SKM-1 (cell line): ENCODE measurements at regions not wholly inside any gene's neighbourhood (a gene's known extent, or its start where the extent isn't known, plus 50 kb on each side); places are given as distances from the start of the nearest gene placed in this dataset.
A peak's percentile ranks its signal among the peaks of the same experiment; 100 is the strongest.
"Not testable (repeated sequence)": the region's sequence is repeated elsewhere in the genome, so short reads cannot be mapped to it uniquely, and the experiment has no call there.

ENCODE experiments used
- DNase-seq: peaks from one replicate; lab custom pipeline; 2025; ENCODE audit not compliant: unreplicated experiment; lab: John Stamatoyannopoulos, UW

DNA sequence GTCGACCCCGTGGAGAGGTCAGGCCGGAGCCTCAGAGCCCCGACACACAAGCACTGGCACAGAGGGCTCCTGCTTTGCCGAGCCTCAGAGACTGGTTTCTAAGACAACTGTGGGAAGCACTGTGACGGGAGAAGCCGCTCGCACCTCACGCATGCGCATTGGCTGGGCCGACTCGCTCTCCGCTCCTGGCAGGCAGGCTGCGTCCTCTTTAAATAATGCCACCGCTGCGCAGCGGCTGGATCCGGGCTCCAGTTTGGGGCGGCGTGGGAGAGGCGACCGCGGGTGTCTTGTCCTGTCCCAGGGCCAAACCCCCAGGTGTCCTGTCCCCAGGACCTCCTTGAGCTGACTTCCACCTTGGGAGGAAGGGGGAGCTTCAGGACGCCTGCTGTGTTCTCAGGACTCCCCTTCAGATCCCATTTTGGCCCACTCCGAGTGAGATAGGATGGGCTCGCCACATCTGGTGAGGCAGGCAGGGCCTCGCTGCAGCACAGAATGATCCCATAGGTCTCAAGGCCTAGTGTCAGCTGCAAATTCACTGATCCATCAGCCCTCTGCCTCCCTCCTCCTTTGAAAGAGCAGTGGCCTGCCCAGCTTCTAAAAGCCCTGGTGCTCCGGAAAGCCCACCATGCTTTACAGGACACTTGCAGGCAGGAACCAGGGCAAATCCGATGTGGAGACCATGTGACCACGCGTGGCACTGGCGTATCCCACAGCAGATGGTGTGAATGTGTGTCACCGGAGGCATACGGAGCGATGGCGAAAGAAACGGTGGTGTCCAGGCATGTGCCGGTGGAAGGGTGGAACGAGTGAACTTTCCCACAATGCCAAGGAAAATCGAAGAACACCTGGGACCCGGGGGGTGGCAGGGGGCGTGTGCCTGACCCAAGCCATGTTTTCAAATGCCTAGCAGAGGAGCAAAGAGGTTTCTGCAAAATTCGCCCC is 169.3 kb upstream of the ZNF337 start:
- no peak for DNase-seq

DNA sequence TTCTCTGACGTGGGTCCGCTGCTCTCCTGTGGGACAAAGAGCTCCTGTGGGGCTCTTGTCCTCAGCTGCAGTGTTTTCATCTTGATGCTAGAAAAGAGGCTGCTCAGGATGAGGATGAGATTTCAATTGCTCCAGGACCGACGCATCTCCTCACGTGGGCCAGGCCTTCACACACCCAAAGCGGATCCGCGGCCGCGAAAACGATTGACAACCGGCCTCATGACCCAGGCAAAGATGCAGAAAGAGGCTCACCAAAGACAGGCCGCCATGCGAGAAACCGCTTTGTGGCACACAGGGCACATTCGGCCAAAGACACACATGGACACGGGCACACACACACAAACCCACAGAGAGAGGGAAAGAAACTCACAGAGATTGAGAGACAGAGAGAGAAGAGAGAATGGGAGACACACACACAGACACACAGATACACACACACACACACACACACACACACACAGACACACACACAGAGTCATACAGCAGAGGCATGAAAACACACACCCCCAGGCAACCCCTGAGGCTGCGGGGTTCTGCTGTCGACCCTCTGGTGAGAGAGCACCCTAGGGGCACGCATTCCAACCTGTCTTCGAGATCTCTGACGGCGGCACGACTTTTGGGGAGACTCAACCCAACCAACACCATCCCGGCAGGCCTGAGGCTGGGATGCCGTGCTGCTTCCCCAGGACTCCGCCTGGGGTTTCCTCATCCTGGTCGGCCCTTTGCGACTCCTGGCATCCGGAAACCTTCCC is 168.5 kb upstream of the ZNF337 start:
- not testable (repeated sequence) for DNase-seq

DNA sequence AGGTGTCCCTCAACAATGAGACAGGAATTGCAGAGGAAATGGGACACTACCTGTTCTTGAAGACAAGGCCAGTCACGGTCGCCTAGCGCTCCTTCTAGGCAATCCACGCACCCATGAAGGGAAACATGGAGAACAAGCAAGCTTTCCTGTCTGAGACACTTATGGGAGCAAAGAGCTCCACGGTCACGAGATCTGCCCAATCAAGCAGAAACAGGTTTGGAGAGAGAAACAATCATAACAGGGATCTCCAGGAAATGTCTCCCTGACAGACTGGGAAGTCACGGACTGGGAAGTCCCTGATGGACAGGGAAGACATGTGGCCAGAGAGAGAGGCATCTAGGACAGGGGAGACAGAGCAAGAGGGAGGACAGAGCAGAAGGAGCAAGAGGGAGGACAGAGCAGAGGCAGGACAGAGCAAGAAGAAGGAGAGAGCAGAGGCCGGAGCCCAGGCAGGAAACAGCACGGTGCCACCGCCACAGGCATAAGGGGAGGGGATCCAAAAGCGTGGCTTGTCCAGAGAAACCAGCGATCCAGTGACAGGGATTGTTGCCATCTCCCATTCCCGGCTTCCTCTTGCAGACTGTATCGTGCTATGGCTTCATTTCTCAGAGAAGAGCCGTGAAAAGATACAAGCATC is 167.8 kb upstream of the ZNF337 start:
- no peak for DNase-seq

DNA sequence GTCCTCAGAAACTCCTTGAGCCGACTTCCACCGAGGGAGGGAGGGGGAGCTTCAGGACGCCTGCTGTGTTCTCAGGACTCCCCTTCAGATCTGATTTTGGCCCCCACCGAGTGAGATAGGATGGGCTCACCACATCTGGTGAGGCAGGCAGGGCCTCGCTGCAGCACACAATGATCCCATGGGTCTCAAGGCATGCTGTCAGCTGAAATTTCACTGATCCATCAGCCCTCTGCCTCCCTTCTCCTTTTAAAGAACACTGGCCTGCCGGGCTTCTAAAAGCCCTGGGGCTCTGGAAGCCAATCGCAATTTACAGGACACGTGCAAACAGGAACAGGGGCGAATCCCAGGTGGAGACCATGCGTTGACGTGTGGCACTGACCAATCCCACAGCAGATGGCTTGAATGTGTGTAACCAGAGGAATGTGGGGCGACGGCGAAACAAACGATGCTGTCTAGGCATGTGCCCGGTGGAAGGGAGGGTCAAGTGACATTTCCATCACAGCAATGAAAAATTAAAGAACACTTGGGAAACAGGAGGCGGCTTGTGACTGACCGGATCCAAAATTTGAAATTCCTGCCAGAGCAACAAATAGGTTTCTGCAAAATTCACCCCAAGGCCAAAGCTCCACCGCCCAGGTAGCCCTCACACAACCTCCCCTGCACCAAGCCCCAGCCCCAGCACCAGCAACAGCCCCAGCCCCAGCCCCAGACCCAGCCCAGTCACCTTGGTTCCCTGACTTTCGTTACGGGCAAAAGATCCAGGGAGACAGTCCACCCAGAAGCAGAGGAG is 167.1 kb upstream of the ZNF337 start:
- no peak for DNase-seq

DNA sequence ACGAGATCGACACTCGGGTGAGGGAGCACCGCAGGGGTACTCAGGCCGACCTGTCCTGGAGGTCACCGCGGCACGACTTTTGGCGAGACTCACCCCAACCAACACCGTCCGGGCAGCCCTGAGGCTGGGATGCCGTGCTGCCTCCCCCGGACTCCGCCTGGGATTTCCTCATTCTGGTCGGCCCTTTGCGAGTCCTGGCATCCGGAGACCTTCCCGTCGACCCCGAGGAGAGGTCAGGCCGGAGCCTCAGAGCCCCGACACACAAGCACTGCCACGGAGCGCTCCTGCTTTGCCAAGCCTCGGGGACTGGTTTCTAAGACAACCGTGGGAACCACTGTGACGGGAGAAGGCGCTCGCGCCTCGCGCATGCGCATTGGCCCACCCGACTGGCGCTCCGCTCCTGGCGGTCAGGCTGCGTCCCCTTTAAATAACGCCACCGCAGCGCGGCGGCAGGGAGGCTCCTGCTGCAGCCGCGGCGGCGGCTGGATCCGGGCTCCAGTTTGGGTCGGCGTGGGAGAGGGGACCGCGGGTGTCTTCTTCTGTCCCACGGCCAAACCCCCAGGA is 166.4 kb upstream of the ZNF337 start:
- DNase-seq: peak; percentile 10

DNA sequence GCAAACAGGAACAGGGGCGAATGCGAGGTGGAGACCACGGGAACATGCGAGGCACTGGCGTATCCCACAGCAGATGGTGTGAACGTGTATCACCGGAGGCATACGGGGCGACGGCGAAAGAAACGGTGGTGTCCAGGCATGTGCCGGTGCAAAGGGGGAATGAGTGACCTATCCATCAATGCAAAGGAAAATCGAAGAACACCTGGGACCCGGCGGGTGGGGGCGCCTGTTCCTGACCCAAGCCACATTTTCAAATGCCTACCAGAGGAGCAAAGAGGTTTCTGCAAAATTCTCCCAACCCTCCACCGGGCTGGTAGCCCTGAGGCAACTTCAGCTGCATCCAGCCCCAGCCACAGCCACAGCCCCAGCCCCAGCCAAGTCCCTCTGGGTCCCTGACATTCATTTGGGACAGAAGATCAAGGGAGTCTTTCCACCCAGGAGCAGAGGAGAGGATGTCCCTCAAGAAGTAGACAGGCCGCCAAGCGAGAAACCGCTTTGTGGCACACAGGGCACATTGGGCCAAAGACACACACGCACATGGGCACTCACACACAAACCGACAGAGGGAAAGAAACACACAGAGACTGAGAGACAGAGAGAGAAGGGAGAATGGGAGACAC is 164.0 kb upstream of the ZNF337 start:
- DNase-seq: no peak

DNA sequence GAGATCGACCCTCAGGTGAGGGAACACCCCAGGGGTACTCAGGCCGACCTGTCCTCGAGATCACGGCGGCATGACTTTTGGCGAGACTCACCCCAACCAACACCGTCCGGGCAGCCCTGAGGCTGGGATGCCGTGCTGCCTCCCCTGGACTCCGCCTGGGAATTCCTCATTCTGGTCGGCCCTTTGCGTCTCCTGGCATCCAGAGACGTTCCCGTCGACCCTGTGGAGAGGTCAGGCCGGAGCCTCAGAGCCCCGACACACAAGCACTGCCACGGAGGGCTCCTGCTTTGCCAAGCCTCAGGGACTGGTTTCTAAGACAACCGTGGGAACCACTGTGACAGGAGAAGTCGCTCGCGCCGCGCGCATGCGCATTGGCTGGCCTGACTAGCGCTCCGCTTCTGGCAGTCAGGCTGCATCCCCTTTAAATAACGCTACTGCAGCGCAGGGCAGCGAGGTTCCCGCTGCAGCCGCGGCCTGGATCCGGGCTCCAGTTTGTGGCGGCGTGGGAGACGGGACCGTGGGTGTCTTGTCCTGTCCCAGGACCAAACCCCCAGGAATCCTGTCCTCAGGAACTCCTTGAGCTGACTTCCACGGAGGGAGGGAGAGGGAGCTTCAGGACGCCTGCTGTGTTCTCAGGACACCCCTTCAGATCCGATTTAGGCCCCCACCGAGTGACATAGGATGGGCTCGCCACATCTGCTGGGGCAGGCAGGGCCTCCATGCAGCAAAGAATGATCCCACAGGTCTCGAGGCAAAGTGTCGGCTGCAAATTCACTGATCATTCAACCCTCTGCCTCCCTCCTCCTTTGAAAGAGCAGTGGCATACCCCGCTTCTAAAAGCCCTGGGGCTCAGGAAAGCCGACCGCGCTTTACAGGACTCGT is 163.2 kb upstream of the ZNF337 start:
- DNase-seq: no peak

DNA sequence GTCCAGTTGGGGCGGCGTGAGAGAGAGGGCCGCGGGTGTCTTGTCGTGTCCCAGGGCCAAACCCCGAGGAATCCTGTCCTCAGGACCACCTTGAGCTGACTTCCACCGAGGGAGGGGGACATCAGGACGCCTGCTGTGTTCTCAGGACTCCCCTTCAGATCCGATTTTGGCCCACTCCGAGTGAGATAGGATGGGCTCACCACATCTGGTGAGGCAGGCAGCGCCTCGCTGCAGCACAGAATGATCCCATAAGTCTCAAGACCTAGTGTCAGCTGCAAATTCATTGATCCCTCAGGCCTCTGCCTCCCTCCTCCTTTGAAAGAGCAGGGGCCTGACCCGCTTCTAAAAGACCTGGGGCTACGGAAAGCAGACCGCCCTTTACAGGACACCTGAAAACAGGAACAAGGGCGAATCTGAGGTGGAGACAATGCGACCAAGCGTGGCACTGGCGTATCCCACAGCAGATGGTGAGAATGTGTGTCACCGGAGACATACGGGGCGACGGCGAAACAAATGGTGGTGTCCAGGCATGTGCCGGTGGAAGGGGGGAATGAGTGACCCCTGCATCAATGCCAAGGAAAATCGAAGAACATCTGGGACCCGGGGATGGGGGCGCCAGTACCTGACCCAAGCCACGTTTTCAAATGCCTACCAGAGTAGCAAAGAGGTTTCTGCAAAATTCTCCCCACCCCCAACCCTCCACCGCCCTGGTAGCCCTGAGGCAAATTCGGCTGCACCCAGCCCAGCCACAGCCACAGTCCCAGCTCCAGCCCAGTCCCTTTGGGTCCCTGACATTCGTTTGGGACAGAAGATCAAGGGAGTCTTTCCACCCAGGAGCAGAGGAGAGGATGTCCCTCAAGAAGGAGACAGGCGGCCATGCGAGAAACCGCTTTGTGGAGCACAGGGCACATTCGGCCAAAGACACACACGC is 162.1 kb upstream of the ZNF337 start:
- DNase-seq: no peak

DNA sequence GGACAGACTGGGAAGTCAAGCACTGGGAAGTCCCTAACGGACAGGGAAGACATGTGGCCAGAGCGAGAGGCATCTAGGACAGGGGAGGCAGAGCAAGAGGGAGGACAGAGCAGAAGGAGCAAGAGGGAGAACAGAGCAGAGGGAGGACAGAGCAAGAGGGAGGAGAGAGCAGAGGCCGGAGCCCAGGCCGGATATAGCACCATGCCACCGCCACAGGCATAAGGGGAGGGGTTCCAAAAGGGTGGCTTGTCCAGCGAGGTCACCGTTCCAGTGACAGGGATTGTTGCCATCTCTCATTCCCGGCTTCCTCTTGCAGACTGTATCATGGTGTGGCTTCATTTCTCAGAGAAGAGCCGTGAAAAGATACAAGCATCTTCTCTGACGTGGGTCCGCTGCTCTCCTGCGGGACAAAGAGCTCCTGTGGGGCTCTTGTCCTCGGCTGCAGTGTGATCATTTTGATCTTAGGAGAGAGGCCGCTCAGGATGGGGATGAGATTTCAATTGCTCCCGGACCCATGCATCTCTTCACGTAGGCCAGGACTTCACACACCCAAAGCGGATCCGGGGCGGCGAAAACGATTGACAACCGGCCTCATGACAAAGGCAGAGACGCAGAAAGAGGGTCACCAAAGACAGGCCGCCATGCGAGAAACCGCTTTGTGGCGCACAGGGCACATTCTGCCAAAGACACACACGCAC is 160.6 kb upstream of the ZNF337 start:
- not testable (repeated sequence) for DNase-seq

DNA sequence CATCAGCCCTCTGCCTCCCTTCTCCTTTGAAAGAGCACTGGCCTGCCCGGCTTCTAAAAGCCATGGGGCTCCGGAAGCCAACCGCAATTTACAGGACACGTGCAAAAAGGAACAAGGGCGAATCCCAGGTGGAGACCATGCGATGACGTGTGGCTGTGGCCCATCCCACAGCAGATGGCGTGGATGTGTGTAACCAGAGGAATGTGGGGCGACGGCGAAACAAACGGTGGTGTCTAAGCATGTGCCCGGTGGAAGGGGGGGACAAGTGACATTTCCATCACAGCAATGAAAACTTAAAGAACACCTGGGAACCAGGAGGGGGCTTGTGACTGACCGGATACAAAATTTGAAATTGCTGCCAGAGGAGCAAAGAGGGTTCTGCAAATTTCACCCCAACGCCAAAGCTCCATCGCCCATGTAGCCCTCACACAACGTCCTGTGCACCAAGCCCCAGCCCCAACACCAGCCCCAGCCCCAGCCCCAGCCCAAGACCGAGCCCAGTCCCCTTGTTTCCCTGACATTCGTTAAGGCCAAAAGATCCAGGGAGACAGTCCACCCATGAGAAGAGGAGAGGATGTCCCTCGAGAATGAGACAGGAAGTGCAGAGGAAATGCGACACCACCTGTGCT is 159.7 kb upstream of the ZNF337 start:
- DNase-seq: no peak

DNA sequence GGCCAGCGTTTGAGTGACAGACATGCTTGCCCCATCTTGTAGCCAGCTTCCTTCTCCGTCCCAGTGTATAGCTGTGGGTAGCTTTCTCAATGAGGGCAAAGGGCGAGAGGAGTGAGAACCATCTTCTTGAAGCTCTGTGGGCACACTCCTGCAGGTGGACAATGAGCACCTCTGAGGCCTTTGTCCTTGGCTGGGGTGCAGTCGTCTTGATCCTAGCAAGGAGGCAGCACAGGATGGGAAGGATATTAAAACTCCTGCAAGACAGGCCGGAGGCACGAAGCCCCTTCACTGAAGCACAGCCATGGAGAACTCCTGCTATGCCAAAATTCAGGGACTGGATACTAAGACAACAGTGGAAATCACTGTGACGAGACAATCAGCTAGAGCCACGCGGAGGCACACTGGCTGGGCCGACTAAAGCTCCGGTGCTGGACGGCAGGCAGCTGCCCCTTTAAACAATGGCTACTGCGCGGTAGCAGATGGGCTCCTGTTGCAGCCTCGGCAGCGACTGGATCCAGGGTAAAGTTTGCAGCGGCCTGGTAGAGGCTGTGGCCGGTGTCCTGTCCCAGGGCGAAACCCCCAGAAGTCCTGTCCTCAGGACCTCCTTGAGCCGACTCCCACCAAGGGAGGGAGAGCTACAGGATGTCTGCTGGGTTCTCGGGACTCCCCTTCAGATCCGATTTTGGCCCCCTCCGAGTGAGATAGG is 159.0 kb upstream of the ZNF337 start:
- not testable (repeated sequence) for DNase-seq

DNA sequence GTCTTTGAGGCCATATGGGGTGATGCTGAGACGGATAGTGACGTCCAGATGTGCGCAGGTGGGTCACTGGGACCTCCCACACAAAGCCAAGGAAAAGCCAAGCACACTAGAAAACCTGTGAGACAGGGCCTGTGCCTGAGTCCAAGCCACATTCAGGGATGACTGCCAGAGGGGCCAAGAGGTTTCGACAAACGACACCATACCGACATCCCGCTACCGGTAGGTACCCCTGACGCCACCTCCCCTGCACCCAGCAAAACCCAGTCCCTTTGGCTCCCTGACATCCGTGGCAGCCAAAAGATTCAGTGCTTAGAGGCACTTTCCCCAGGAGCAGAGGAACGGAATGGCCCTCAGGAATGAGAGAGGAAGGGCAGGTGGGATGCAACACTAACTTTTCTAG is 158.0 kb upstream of the ZNF337 start:
- DNase-seq: not testable (repeated sequence)

DNA sequence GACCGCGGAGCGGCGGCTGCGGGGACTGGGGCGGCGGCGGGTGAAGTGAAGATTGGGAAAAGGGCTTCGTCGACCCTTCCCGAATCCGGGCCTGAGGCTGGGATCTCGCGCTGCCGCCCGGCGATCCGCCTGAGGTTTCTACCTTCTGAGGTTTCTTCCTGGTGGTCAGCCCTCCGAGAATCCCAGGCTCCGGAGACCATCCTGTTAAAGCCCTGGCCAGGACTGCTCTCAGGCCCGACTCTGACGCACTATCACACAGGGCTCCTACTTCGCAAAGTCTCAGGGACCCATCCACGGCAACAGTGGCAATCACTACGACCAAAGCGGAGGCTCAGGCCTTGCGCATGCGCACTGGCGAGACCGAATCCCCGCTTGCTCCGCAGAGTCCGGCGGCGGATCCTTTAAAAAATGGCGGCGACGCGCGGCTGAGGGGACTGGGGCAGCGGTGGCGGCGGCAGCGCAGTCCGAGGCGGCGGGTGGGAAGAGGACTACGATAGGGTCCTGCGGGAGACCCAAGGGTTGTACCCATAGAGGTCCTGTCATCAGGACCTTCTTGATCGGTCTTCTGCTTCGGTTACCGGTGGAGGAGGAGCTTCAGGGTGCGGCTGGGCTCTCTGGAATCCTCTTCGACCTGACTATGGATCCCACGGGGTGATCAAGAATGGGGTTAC is 157.2 kb upstream of the ZNF337 start:
- DNase-seq: not testable (repeated sequence)

DNA sequence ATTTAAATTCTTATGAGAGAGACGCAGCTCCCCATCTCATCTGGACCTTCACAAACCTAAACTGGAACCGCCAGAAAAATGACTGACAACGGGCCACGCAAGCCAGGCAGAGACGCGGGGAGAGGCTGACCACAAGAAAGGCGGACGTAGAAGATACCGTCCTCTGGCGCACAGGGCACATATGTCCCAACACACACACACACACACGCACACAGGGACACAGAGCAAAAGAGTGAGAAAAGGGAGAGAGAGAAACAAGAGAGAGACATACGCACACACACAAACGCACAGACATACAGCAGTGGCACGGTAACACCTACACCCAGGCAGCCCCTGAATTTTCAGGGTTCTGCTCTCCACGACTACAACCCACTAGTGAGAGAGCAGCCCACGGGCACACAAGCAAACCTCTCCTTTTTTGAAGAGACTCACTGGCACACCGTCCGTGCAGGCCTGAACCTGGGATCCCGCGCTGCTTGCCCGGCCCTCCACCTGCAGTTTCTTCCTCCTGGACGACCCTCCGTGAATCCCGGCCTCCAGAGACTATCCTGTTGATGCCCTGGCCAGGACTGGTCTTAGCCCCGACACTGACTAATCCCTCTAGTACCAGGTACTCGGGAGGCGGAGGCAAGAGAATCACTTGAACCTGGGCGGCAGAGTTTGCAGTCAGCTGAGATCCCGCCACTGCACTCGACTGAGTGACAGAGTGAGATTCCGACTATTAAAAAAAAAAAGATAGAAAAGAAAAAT is 156.5 kb upstream of the ZNF337 start:
- DNase-seq: not testable (repeated sequence)

DNA sequence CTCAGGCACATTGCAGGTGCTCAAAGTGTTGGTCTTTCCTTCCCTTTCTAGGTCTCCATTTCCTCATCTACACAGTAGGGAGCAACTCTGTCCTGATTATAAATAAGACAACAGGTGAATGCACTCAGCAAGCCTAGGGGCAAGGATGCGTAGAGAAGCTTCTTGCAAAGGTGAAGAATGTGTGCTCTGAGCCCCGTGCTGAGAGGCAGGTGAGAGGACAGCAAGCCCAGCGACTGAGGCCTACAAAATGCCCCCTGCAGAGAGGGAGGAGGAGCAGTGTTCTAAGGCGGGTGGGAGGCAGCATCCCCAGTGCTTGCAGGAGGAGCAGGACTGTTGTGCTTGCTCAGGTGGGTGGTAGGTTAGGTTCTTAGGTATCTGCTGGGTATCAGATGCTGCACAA is 153.5 kb upstream of the ZNF337 start:
- not testable (repeated sequence) for DNase-seq
